K562 (cell line): ENCODE measurements at regions not wholly inside any gene's neighbourhood (a gene's known extent, or its start where the extent isn't known, plus 50 kb on each side); places are given as distances from the start of the nearest gene placed in this dataset.

ENCODE experiments used
- CBFA2T2 ChIP-seq: fragments of 450-650 bp; conservative IDR thresholded peaks from 2 replicates; pipeline ENCODE4 v1.6.1; 2017; ENCODE audit warnings: mild to moderate bottlenecking
- CHD7 ChIP-seq: fragments of 200-600 bp; sonication (generic); IDR thresholded peaks from one replicate; pipeline ENCODE4 v1.6.1; 2012; ENCODE audit warnings: mild to moderate bottlenecking, low read depth, low read length, inconsistent platforms
- ETS2 ChIP-seq: IDR thresholded peaks from 2 replicates; pipeline ENCODE4 v1.6.1; 2016; ENCODE audit warnings: borderline replicate concordance, missing genetic modification characterization, mild to moderate bottlenecking, moderate library complexity, missing compliant biosample characterization; ENCODE audit not compliant: poor library complexity, severe bottlenecking
- HLTF ChIP-seq: fragments of 450-650 bp; IDR thresholded peaks from 2 replicates; pipeline ENCODE4 v1.6.1; 2016
- HOXB6 ChIP-seq: fragments of 250-450 bp; sonication (Bioruptor Pico); IDR thresholded peaks from 2 replicates; pipeline ENCODE4 v1.5.1; 2022; ENCODE audit warnings: mild to moderate bottlenecking, borderline replicate concordance
- LCOR ChIP-seq: sonication (generic); formaldehyde crosslinking; IDR thresholded peaks from 2 replicates; pipeline ENCODE4 v1.8.0; 2022; ENCODE audit warnings: mild to moderate bottlenecking, missing genetic modification reagents
- NR4A1 ChIP-seq, 2 experiments: fragments of 250-450 bp in 1 of 2; fragments of 450-650 bp in 1 of 2; sonication (Bioruptor Pico) in 1 of 2; IDR thresholded peaks; 2 replicates each; pipeline versions ENCODE4 v1.4.0 to v1.6.1; 2016 to 2020; ENCODE audit warnings: mild to moderate bottlenecking in 2 of 2, missing compliant biosample characterization in 1 of 2, missing genetic modification characterization in 1 of 2, moderate library complexity in 1 of 2
- SMARCA4 ChIP-seq: fragments of 450-650 bp; IDR thresholded peaks from 2 replicates; pipeline ENCODE4 v1.6.1; 2016

GRCh38 chr1:36667256-36667655 is 184.5 kb upstream of the CSF3R start (continued):
- TF ChIP-seq LCOR (CRISPR knock-in tag) (no peak), ETS2 (tag) (no peak), HOXB6 (no peak), SMARCA4 (no peak), NR4A1 (CRISPR knock-in tag; IDR thresholded peaks at IDR 0.05) (no peak), NR4A1 (tag; IDR thresholded peaks at IDR 0.05) (no peak), CBFA2T2 (no peak), HLTF (no peak), CHD7 (no peak)
